Activated CD8-positive, alpha-beta T cell treated with anti-CD3 and anti-CD28 coated beads, Interleukin-2, amount 10 ng/mL, durations not matched to agents 7 days and 5 days (primary cell): ENCODE measurements at regions not wholly inside any gene's neighbourhood (a gene's known extent, or its start where the extent isn't known, plus 50 kb on each side); places are given as distances from the start of the nearest gene placed in this dataset.

Experiments
- ATAC-seq: fragments of 150-1000 bp; cut with Tn5 transposase; one replicate; pipeline ENCODE4 v1.10.0; 2021; ENCODE audit warnings: moderate library complexity
- CTCF ChIA-PET: fragments of 350-600 bp; sonication (Branson Sonifier 250); formaldehyde crosslinking; loops from one replicate; lab custom pipeline; 2021; ENCODE audit warnings: antibody characterized with exemption; lab: Charles Lee
- POLR2A ChIA-PET: fragments of 350-600 bp; sonication (Branson Sonifier 250); formaldehyde crosslinking; loops from one replicate; lab custom pipeline; 2021; ENCODE audit warnings: antibody characterized with exemption; lab: Charles Lee
- DNase-seq: peaks from one replicate; pipeline ENCODE4 v3.0.0-alpha.2; 2020
- H3K27ac Mint-ChIP-seq: one replicate; pipeline ENCODE4 v1.8.0; 2021; ENCODE audit warnings: mild to moderate bottlenecking, mixed read lengths
- H3K27me3 Mint-ChIP-seq: one replicate; pipeline ENCODE4 v1.8.0; 2021; ENCODE audit warnings: low read depth, mixed read lengths
- H3K36me3 Mint-ChIP-seq: one replicate; pipeline ENCODE4 v1.8.0; 2021; ENCODE audit warnings: low read depth, mixed read lengths
- H3K4me1 Mint-ChIP-seq: one replicate; pipeline ENCODE4 v1.8.0; 2021; ENCODE audit warnings: low read depth, mixed read lengths
- H3K4me3 Mint-ChIP-seq: one replicate; pipeline ENCODE4 v1.8.0; 2021; ENCODE audit warnings: mild to moderate bottlenecking, mixed read lengths
- H3K9me3 Mint-ChIP-seq: one replicate; pipeline ENCODE4 v1.8.0; 2022; ENCODE audit warnings: mixed read lengths; ENCODE audit not compliant: insufficient read depth

DNA sequence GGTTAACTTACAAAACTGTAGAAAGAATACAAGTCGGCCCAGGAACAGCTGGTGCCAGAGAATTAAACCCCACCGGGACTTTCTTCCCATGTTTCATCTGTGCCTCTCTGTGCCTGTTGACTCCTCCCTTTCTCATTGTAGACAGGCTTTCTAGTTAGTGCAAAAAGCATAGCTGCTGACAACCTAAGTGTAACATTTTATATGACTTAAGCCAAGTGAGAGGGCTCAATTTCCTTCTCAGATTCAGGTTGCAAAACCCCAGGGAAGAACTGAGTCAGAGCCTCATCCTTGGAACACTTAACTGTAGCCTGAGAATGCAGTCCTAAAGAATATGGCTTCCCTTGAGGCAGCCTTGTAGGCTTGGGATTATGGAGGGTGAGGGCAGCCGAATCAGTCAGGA, 302.5 kb upstream of the AZI2 start:
- Mint-ChIP-seq H3K27me3 (no peaks in the 10 kb centered on the region), H3K36me3 (no peaks in the 10 kb centered on the region), H3K4me3 (no peak overlapping the region), H3K4me1 (no peaks in the 10 kb centered on the region), H3K9me3 (no peaks in the 10 kb centered on the region), H3K27ac (no peak overlapping the region)
- POLR2A ChIA-PET: no interaction called here
- ATAC-seq (no peak), DNase-seq (no peak)
- CTCF ChIA-PET: no interaction called here

GRCh38 chr3:28664123-28664522, 315.5 kb upstream of the AZI2 start:
- H3K36me3 Mint-ChIP-seq: no peaks in the 10 kb centered on the region
- no peak overlapping the region for H3K27ac Mint-ChIP-seq
- POLR2A ChIA-PET: no interaction called here
- no peak for DNase-seq
- H3K4me1 Mint-ChIP-seq: no peaks in the 10 kb centered on the region
- CTCF ChIA-PET: no interaction called here
- no peak overlapping the region for H3K4me3 Mint-ChIP-seq
- peaks cover 2% of the 10 kb centered on the region for H3K27me3 Mint-ChIP-seq
- no peaks in the 10 kb centered on the region for H3K9me3 Mint-ChIP-seq
- ATAC-seq: no peak

- CTCF ChIA-PET: interaction anchor here (0.6 to 1.6 kb wide), 12 partner anchors 10 to 1101 kb away, joined by 3 to 8 read pairs (median 3); no protein-coding TSS in a partner anchor
- no peak overlapping the region for H3K4me3 Mint-ChIP-seq
- H3K4me1 Mint-ChIP-seq: no peaks in the 10 kb centered on the region
- H3K27ac Mint-ChIP-seq: no peak overlapping the region
- H3K9me3 Mint-ChIP-seq: no peaks in the 10 kb centered on the region
- POLR2A ChIA-PET: no interaction called here
- no peaks in the 10 kb centered on the region for H3K36me3 Mint-ChIP-seq
- DNase-seq (peak; percentile 63), ATAC-seq (peak; percentile 74)
- H3K27me3 Mint-ChIP-seq: peaks cover 2% of the 10 kb centered on the region
Observed at GRCh38 chr3:28667646-28668621, 319.3 kb upstream of the AZI2 start.

GRCh38 chr3:28669870-28670269, 321.2 kb upstream of the AZI2 start:
- DNase-seq (no peak), ATAC-seq (no peak)
- Mint-ChIP-seq H3K9me3 (no peaks in the 10 kb centered on the region), H3K27ac (no peak overlapping the region), H3K4me3 (no peak overlapping the region), H3K36me3 (no peaks in the 10 kb centered on the region), H3K4me1 (no peaks in the 10 kb centered on the region), H3K27me3 (peaks cover 2% of the 10 kb centered on the region)
- POLR2A ChIA-PET: no interaction called here
- CTCF ChIA-PET: no interaction called here

- H3K9me3 Mint-ChIP-seq: no peaks in the 10 kb centered on the region
- no peak overlapping the region for H3K27ac Mint-ChIP-seq
- CTCF ChIA-PET: no interaction called here
- no peak for DNase-seq
- POLR2A ChIA-PET: no interaction called here
- ATAC-seq: no peak
- no peak overlapping the region for H3K4me3 Mint-ChIP-seq
- H3K27me3 Mint-ChIP-seq: no peaks in the 10 kb centered on the region
- no peaks in the 10 kb centered on the region for H3K36me3 Mint-ChIP-seq
- no peaks in the 10 kb centered on the region for H3K4me1 Mint-ChIP-seq
Observed at GRCh38 chr3:28672406-28672805, 323.8 kb upstream of the AZI2 start.

- Mint-ChIP-seq H3K4me1 (no peaks in the 10 kb centered on the region), H3K27me3 (no peaks in the 10 kb centered on the region), H3K9me3 (no peaks in the 10 kb centered on the region), H3K27ac (no peak overlapping the region), H3K4me3 (no peak overlapping the region), H3K36me3 (no peaks in the 10 kb centered on the region)
- DNase-seq (no peak), ATAC-seq (no peak)
- ChIA-PET CTCF (no interaction called here), POLR2A (no interaction called here)
Observed at GRCh38 chr3:28673446-28673845, 324.8 kb upstream of the AZI2 start.

- Mint-ChIP-seq H3K36me3 (no peaks in the 10 kb centered on the region), H3K4me3 (no peak overlapping the region), H3K27me3 (no peaks in the 10 kb centered on the region), H3K9me3 (no peaks in the 10 kb centered on the region), H3K4me1 (no peaks in the 10 kb centered on the region), H3K27ac (no peak overlapping the region)
- ChIA-PET CTCF (no interaction called here), POLR2A (no interaction called here)
- DNase-seq: no peak
- ATAC-seq: no peak
Observed at GRCh38 chr3:28674212-28674611, 325.6 kb upstream of the AZI2 start.

- H3K27ac Mint-ChIP-seq: no peak overlapping the region
Observed at GRCh38 chr3:28677581-28677980, 329.0 kb upstream of the AZI2 start.

DNA sequence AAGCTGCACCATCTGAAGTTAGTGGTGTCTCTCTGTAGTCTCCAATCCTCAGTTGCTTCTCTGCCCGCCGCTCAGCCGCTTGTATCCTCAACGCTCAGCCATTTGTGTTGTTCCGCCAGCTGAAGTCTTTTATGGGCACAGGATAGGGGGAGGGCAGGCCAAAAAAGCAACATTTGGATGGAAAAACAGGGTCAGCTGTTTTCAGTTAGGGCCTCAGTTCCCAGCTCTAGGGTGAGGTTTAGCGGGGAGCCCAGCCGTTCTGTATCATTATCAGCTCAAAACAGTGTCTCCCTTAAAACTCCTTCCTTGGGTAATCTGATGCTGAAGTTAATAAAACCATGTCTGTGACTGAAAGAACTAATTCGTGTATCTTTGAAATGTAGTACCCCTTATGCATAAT, 329.5 kb upstream of the AZI2 start:
- H3K4me3 Mint-ChIP-seq: no peak overlapping the region
- ChIA-PET CTCF (interaction anchor here (2.0 kb wide), 1 partner anchor 10 kb away, joined by 6 read pairs; no protein-coding TSS in a partner anchor), POLR2A (no interaction called here)
- DNase-seq: no peak
- no peaks in the 10 kb centered on the region for H3K4me1 Mint-ChIP-seq
- no peak for ATAC-seq
- no peak overlapping the region for H3K27ac Mint-ChIP-seq
- H3K27me3 Mint-ChIP-seq: no peaks in the 10 kb centered on the region
- no peaks in the 10 kb centered on the region for H3K36me3 Mint-ChIP-seq
- H3K9me3 Mint-ChIP-seq: no peaks in the 10 kb centered on the region

More at GRCh38 chr3:28677581-28677980, 329.0 kb upstream of the AZI2 start:
- no peaks in the 10 kb centered on the region for H3K4me1 Mint-ChIP-seq
- H3K4me3 Mint-ChIP-seq: no peak overlapping the region
- H3K27me3 Mint-ChIP-seq: no peaks in the 10 kb centered on the region
- no peaks in the 10 kb centered on the region for H3K9me3 Mint-ChIP-seq
- ChIA-PET POLR2A (no interaction called here), CTCF (interaction anchor here (2.0 kb wide), 1 partner anchor 10 kb away, joined by 6 read pairs; no protein-coding TSS in a partner anchor)
- no peak for ATAC-seq
- no peaks in the 10 kb centered on the region for H3K36me3 Mint-ChIP-seq
- no peak for DNase-seq

GRCh38 chr3:28680050-28680449, 331.4 kb upstream of the AZI2 start:
- ATAC-seq (no peak), DNase-seq (no peak)
- Mint-ChIP-seq H3K27me3 (no peaks in the 10 kb centered on the region), H3K4me1 (no peaks in the 10 kb centered on the region), H3K9me3 (no peaks in the 10 kb centered on the region), H3K27ac (no peak overlapping the region), H3K36me3 (no peaks in the 10 kb centered on the region), H3K4me3 (no peak overlapping the region)
- CTCF ChIA-PET: interaction anchor here (1.0 kb wide), 1 partner anchor 13 kb away, joined by 3 read pairs; no protein-coding TSS in a partner anchor
- POLR2A ChIA-PET: no interaction called here

DNA sequence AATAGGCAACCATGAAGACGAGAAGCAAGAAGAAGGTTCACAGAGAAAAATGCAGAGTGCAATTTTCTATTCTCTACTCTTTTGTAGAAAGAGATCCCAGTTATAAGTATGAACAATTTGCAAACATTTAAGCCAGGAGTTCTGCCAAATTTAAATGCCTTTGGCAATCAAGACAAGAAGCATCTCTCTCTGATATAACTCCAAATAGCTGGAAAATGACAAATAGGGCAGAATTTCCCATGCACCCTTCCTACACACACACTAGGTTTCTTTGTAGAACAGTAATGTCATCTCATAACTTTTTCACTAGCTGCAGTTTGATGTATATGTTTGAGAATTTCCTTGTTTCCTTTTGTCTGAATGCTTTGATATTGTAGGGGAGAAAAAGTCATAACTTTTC, 333.5 kb upstream of the AZI2 start:
- Mint-ChIP-seq H3K9me3 (no peaks in the 10 kb centered on the region), H3K4me3 (no peak overlapping the region), H3K27me3 (no peaks in the 10 kb centered on the region), H3K36me3 (no peaks in the 10 kb centered on the region), H3K27ac (no peak overlapping the region), H3K4me1 (no peaks in the 10 kb centered on the region)
- DNase-seq: no peak
- POLR2A ChIA-PET: no interaction called here
- CTCF ChIA-PET: no interaction called here
- no peak for ATAC-seq

- no peaks in the 10 kb centered on the region for H3K4me1 Mint-ChIP-seq
- H3K9me3 Mint-ChIP-seq: no peaks in the 10 kb centered on the region
- DNase-seq (no peak), ATAC-seq (no peak)
- H3K4me3 Mint-ChIP-seq: no peak overlapping the region
- CTCF ChIA-PET: no interaction called here
- H3K27me3 Mint-ChIP-seq: no peaks in the 10 kb centered on the region
- H3K27ac Mint-ChIP-seq: no peak overlapping the region
- POLR2A ChIA-PET: no interaction called here
- no peaks in the 10 kb centered on the region for H3K36me3 Mint-ChIP-seq
Observed at GRCh38 chr3:28690176-28690575, 341.6 kb upstream of the AZI2 start.
